ENCODE measurements at regions not wholly inside any gene's neighbourhood (a gene's known extent, or its start where the extent isn't known, plus 50 kb on each side); places are given as distances from the start of the nearest gene placed in this dataset.
"Not testable (repeated sequence)": the region's sequence is repeated elsewhere in the genome, so short reads cannot be mapped to it uniquely, and the experiment has no call there.

DNA sequence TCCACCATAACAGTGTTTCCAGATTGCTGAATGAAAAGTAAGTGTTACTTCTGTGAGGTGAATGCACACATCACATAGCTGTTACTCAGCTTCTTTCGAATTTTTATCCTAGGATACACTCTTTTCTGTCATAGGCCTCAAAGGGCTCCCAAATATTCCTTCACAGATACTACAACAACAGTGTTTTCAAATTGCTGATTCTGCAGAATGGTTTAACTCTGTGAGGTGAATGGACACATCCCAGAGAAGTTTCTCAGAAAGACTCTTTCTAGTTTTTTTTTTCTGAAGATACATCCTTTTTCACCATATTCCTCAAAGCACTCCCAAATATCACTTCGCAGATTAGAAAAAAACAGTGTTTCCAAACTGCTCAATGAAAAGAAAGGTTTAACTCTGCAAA lies 221.1 kb downstream of the OR4A5 start:
- H3K4me1 Mint-ChIP-seq (ENCODE audit: low read depth), result no peaks in the 10 kb centered on the region
- DNase-seq (ENCODE audit: low spot score), result no peak
- H3K9me3 Mint-ChIP-seq, result peaks cover 56% of the 10 kb centered on the region
- no peak overlapping the region for H3K27ac Mint-ChIP-seq
- H3K27me3 Mint-ChIP-seq (ENCODE audit: low read depth), result no peaks in the 10 kb centered on the region
- peaks cover 2% of the 10 kb centered on the region for H3K36me3 Mint-ChIP-seq (ENCODE audit: low read depth)
- H3K4me3 Mint-ChIP-seq, result no peak overlapping the region

DNA sequence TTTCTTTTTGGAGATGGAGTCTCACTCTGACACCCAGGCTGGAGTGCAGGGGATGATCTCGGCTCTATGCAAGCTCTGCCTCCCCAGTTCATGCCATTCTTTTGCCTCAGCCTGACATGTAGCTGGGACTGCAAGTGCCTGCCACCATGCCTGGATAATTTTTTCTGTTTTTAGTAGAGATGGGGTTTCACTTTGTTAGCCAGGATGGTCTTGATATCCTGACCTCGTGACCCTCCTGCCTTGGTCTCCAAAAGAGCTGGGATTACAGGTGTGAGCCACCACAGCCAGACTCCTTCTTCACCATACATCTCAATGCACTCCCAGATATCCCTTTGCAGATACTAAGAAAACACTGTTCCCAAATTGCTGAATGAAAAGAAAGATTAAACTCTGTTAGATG lies 224.3 kb downstream of the OR4A5 start:
- Mint-ChIP-seq H3K27me3 (ENCODE audit: low read depth) (no peaks in the 10 kb centered on the region), H3K36me3 (ENCODE audit: low read depth) (no peaks in the 10 kb centered on the region), H3K27ac (no peak overlapping the region), H3K9me3 (peaks cover 56% of the 10 kb centered on the region), H3K4me3 (no peak overlapping the region), H3K4me1 (ENCODE audit: low read depth) (no peaks in the 10 kb centered on the region)
- no peak for DNase-seq (ENCODE audit: low spot score)

DNA sequence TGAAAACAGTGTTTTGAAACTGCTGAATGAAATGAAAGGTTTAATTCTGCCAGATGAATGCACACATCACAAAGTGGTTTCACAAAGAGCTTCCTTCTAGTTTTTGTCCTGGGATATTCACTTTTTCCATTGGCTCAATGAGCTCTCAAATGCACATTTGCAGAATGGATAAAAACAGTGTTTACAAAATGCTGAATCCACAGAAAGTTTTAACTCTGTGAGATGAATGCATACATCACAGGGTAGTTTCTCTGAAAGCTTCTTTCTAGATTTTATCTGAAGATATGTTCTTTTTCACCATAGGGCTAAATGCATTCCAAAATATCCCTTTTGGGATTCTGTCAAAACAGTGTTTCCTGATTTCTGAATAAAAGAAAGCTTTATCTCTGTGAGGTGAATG lies 237.6 kb downstream of the OR4A5 start:
- DNase-seq (ENCODE audit: low spot score), result no peak
- no peaks in the 10 kb centered on the region for H3K4me1 Mint-ChIP-seq (ENCODE audit: low read depth)
- H3K36me3 Mint-ChIP-seq (ENCODE audit: low read depth), result no peaks in the 10 kb centered on the region

DNA sequence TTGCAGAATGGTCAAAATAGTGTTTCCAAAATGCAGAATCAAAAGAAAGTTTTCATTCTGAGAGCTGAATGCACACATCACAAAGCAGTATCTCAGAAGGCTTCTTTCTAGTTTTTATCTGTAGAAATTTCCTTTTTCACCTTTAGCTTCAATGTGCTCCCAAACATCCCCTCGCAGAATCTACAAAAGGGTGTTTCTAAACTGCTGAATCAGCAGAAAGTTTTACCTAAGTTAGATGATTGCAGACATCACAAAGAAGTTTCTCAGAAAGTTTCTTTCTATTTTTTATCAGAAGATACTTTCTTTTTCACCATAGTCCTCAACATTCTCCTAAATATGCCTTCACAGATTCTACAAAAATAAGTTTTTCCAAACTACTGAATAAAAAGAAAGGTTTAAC lies 239.8 kb downstream of the OR4A5 start:
- no peak for DNase-seq (ENCODE audit: low spot score)
- Mint-ChIP-seq H3K27ac (no peak overlapping the region), H3K27me3 (ENCODE audit: low read depth) (no peaks in the 10 kb centered on the region)

More for the DNA sequence above, 237.6 kb downstream of the OR4A5 start:
- no peak overlapping the region for H3K4me3 Mint-ChIP-seq
- no peak overlapping the region for H3K27ac Mint-ChIP-seq
- H3K9me3 Mint-ChIP-seq, result peaks cover 26% of the 10 kb centered on the region
- no peaks in the 10 kb centered on the region for H3K27me3 Mint-ChIP-seq (ENCODE audit: low read depth)

DNA sequence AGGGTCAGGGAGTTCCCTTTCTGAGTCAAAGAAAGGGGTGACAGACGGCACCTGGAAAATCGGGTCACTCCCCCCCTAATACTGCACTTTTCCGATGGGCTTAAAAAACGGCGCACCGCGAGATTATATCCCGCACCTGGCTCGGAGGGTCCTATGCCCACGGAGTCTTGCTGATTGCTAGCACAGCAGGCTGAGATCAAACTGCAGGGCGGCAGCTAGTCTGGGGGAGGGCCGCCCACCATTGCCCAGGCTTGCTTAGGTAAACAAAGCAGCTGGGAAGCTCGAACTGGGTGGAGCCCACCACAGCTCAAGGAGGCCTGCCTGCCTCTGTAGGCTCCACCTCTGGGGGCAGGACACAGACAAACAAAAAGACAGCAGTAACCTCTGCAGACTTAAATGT lies 240.5 kb downstream of the OR4A5 start:
- DNase-seq (ENCODE audit: low spot score); H3K4me1 Mint-ChIP-seq (ENCODE audit: low read depth); H3K36me3 Mint-ChIP-seq (ENCODE audit: low read depth); H3K27me3 Mint-ChIP-seq (ENCODE audit: low read depth); H3K4me3 Mint-ChIP-seq; H3K27ac Mint-ChIP-seq: not testable (repeated sequence)
- peaks cover 28% of the 10 kb centered on the region for H3K9me3 Mint-ChIP-seq

More for the DNA sequence above, 239.8 kb downstream of the OR4A5 start:
- H3K9me3 Mint-ChIP-seq, result peaks cover 28% of the 10 kb centered on the region
- no peaks in the 10 kb centered on the region for H3K4me1 Mint-ChIP-seq (ENCODE audit: low read depth)
- no peaks in the 10 kb centered on the region for H3K36me3 Mint-ChIP-seq (ENCODE audit: low read depth)
- no peak overlapping the region for H3K4me3 Mint-ChIP-seq

DNA sequence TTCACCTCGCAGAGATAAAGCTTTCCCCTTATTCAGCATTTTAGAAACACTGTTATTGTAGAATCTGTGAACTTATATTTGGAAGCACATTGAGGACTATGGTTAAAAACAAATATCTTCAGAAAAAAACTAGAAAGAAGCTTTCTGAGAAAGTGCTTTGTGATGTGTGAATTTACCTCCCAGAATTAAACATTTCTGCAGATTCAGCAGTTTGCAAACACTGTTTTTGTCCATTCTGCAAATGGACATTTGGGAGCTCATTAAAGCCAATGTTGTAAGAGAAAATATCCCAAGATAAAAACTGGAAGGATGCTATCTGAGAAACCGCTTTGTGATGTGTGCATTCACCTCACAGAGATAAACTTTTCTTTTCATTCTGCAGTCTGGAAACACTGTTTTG lies 272.7 kb downstream of the OR4A5 start:
- Mint-ChIP-seq H3K27ac (no peak overlapping the region), H3K36me3 (ENCODE audit: low read depth) (peaks cover 2% of the 10 kb centered on the region), H3K27me3 (ENCODE audit: low read depth) (no peaks in the 10 kb centered on the region), H3K9me3 (peaks cover 44% of the 10 kb centered on the region), H3K4me1 (ENCODE audit: low read depth) (no peaks in the 10 kb centered on the region), H3K4me3 (no peak overlapping the region)
- DNase-seq (ENCODE audit: low spot score), result no peak

DNA sequence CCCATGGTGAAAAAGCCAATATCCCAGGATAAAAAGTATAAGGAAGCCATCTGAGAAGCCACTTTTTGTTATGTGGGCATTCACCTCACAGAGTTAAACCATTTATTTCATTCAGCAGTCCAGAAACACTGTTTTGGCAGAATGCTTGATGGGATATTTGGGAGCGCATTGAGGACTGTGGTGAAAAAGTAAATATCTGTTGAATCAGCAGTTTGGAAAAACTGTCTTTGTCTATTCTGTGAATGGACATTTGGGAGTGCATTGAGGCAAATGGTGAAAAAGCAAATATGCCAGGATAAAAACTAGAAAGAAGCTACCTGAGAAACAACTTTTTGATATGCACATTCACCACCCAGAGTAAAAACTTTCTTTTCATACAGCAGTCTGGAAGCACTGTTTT lies 276.2 kb upstream of the TRIM48 start:
- no peak overlapping the region for H3K27ac Mint-ChIP-seq
- no peaks in the 10 kb centered on the region for H3K27me3 Mint-ChIP-seq (ENCODE audit: low read depth)
- peaks cover 61% of the 10 kb centered on the region for H3K9me3 Mint-ChIP-seq
- no peaks in the 10 kb centered on the region for H3K4me1 Mint-ChIP-seq (ENCODE audit: low read depth)
- H3K4me3 Mint-ChIP-seq, result no peak overlapping the region
- peaks cover 3% of the 10 kb centered on the region for H3K36me3 Mint-ChIP-seq (ENCODE audit: low read depth)
- DNase-seq (ENCODE audit: low spot score), result no peak

DNA sequence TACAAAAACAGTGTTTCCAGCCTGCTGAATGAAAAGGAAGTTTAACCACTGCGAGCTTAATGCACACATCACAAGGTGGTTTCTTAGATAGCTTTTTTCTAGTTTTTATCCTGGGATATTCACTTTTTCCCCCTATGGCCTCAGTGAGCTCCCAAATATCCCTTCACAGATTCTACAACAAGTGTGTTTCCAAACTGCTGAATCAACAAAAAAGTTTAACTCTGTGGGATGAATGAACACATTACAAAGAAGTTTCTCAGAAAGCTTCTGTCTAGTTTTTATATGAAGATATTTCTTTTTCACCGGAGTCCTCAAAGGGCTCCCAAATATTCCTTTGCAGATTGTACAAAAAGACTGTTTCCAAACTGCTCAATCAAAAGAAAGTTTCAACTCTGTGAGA lies 233.1 kb upstream of the TRIM48 start:
- not testable (repeated sequence) for H3K4me1 Mint-ChIP-seq (ENCODE audit: low read depth); H3K36me3 Mint-ChIP-seq (ENCODE audit: low read depth); H3K27me3 Mint-ChIP-seq (ENCODE audit: low read depth); H3K4me3 Mint-ChIP-seq; DNase-seq (ENCODE audit: low spot score); H3K27ac Mint-ChIP-seq
- H3K9me3 Mint-ChIP-seq, result peaks cover 49% of the 10 kb centered on the region

DNA sequence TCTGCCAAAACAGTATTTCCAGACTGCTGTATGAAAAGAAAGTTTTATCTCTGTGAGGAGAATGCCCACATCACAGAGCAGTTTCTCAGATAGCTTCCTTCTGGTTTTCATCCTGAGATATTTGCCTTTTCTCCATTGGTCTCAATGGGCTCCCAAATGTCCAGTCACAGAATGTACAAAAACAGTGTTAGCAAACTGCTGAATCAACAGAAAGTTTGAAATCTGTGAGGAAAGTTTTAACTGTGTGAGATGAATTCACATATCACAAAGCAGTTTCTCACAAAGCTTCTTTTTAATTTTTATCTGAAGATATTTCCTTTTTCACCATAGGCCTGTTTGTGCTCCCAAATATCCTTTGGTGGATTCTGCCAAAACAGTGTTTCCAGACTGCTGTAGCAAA lies 207.2 kb upstream of the TRIM48 start:
- Mint-ChIP-seq H3K27ac (no peak overlapping the region), H3K4me3 (no peak overlapping the region), H3K36me3 (ENCODE audit: low read depth) (no peaks in the 10 kb centered on the region), H3K4me1 (ENCODE audit: low read depth) (no peaks in the 10 kb centered on the region), H3K27me3 (ENCODE audit: low read depth) (no peaks in the 10 kb centered on the region), H3K9me3 (peaks cover 25% of the 10 kb centered on the region)
- DNase-seq (ENCODE audit: low spot score), result no peak

DNA sequence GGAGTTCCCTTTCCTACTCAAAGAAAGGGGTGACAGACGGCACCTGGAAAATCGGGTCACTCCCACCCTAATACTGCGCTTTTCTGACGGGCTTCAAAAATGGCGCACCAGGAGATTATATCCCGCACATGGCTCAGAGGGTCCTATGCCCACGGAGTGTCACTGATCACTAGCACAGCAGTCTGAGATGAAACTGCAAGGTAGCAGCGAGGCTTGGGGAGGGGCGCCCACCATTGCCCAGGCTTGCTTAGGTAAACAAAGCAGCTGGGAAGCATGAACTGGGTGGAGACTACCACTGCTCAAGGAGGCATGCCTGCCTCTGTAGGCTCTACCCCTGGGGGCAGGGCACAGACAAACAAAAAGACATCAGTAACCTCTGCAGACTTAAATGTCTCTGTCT lies 177.4 kb upstream of the TRIM48 start:
- not testable (repeated sequence) for H3K4me3 Mint-ChIP-seq; H3K27ac Mint-ChIP-seq; H3K36me3 Mint-ChIP-seq (ENCODE audit: low read depth); H3K4me1 Mint-ChIP-seq (ENCODE audit: low read depth); H3K27me3 Mint-ChIP-seq (ENCODE audit: low read depth); DNase-seq (ENCODE audit: low spot score)
- H3K9me3 Mint-ChIP-seq, result peaks cover 60% of the 10 kb centered on the region

DNA sequence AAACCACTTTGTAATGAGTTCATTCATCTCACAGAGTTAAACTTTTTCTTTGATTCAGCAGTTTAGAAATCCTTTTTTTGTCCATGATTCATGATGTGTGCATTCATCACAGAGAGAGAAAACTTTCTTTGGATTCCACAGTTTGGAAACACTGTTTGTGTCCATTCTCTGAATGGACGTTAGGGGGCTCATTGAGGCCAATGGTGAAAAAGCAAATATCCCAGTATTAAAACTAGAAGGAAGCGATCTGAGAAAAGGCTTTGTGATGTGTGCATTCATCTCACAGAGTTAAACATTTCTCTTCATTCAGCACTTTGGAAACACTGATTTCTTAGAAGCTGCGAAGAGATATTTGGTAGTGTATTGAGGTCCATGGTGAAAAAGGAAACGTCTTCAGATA lies 155.6 kb upstream of the TRIM48 start:
- no peaks in the 10 kb centered on the region for H3K36me3 Mint-ChIP-seq (ENCODE audit: low read depth)
- no peaks in the 10 kb centered on the region for H3K4me1 Mint-ChIP-seq (ENCODE audit: low read depth)
- no peak overlapping the region for H3K4me3 Mint-ChIP-seq
- H3K27me3 Mint-ChIP-seq (ENCODE audit: low read depth), result no peaks in the 10 kb centered on the region
- no peak overlapping the region for H3K27ac Mint-ChIP-seq
- H3K9me3 Mint-ChIP-seq, result peaks cover 44% of the 10 kb centered on the region
- DNase-seq (ENCODE audit: low spot score), result no peak
